Mucosa of gallbladder (tissue), 1 donor: ENCODE measurements at regions not wholly inside any gene's neighbourhood (a gene's known extent, or its start where the extent isn't known, plus 50 kb on each side); places are given as distances from the start of the nearest gene placed in this dataset.

Experiments
- DNase-seq: peaks from one replicate; pipeline ENCODE4 v3.0.0-alpha.2; 2020; ENCODE audit warnings: low spot score
- donor health status: DM: no; HTN: no; CAD: no.

- no peak for DNase-seq
These were observed 246.2 kb downstream of the LRFN2 start for GRCh38 chr6:40340957-40341356.

- DNase-seq, result no peak
These were observed 247.0 kb downstream of the LRFN2 start for GRCh38 chr6:40340196-40340595.

GRCh38 chr6:40338306-40338705 is 248.9 kb downstream of the LRFN2 start:
- no peak for DNase-seq

- no peak for DNase-seq
These were observed 250.0 kb downstream of the LRFN2 start for GRCh38 chr6:40336940-40337760.

- DNase-seq, result no peak
These were observed 250.9 kb downstream of the LRFN2 start for GRCh38 chr6:40336296-40336695.

- DNase-seq, result no peak
These were observed 252.5 kb downstream of the LRFN2 start for GRCh38 chr6:40334496-40335270.

- no peak for DNase-seq
These were observed 255.6 kb downstream of the LRFN2 start for GRCh38 chr6:40331545-40331944.

GRCh38 chr6:40330301-40330721 is 256.9 kb downstream of the LRFN2 start:
- DNase-seq, result no peak

GRCh38 chr6:40328986-40329545 is 258.1 kb downstream of the LRFN2 start:
- no peak for DNase-seq

- peak; percentile 34 for DNase-seq
These were observed 258.7 kb downstream of the LRFN2 start for GRCh38 chr6:40328386-40328985.

GRCh38 chr6:40326714-40327421 is 260.3 kb downstream of the LRFN2 start:
- no peak for DNase-seq

GRCh38 chr6:40325791-40326190 is 261.4 kb downstream of the LRFN2 start:
- no peak for DNase-seq

- no peak for DNase-seq
These were observed 262.1 kb downstream of the LRFN2 start for GRCh38 chr6:40325041-40325440.

GRCh38 chr6:40323881-40324634 is 263.1 kb downstream of the LRFN2 start:
- no peak for DNase-seq

- DNase-seq, result no peak
These were observed 264.8 kb downstream of the LRFN2 start for GRCh38 chr6:40322336-40322735.

GRCh38 chr6:40321616-40322015 is 265.5 kb downstream of the LRFN2 start:
- DNase-seq, result no peak

- no peak for DNase-seq
These were observed 266.2 kb downstream of the LRFN2 start for GRCh38 chr6:40320947-40321346.

- no peak for DNase-seq
These were observed 266.7 kb downstream of the LRFN2 start for GRCh38 chr6:40320441-40320840.

- DNase-seq, result no peak
These were observed 268.0 kb downstream of the LRFN2 start for GRCh38 chr6:40319124-40319523.

- no peak for DNase-seq
These were observed 272.1 kb downstream of the LRFN2 start for GRCh38 chr6:40315060-40315459.

- no peak for DNase-seq
These were observed 273.6 kb downstream of the LRFN2 start for GRCh38 chr6:40313582-40313981.
